ENCODE measurements at regions not wholly inside any gene's neighbourhood (a gene's known extent, or its start where the extent isn't known, plus 50 kb on each side); places are given as distances from the start of the nearest gene placed in this dataset.
"Not testable (repeated sequence)": the region's sequence is repeated elsewhere in the genome, so short reads cannot be mapped to it uniquely, and the experiment has no call there.

DNA sequence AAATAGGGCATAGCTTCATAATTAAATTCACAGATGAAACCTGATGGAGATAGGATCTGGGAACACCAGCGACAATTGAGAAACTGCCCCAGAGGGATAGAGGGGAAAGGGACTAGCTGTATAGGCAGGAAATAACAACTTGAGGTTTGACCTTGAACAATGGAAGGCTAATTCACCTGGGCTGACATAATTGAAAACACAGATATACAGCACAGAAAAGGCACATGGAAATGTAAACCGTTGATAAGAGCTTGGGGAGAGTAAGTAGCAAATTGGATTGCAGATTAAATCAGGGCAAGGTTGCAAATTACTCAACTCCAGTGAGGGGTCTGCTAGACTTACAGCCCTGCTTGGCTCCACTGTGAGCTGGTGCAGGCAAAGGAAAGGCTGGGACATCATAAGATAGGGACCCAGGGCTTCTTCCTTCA is 246.7 kb downstream of the DLEU7 start:
- no peak for DNase-seq (ENCODE audit: low read depth in 2 of 2)

GRCh38 chr13:50598338-50598737 is 245.2 kb downstream of the DLEU7 start:
- no peak for DNase-seq (ENCODE audit: low read depth in 2 of 2)

DNA sequence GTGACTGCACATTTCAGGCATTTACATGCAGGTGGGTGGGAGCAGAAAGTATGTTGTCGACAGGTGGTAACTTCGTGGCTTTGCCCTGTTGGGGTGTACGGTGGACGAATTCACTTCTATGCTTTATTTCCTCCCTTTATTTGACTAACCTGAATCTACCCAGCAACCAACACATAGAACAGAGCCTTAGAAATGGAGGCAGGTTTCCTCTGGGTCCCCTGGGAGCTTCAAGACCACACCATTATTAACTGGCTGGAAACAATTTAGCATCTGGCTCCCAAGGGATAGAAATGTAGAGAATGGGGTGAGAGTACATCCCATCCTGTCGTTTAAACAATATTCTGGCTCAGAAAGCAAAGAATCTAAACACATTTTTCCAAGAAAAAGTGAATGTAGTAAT is 244.4 kb downstream of the DLEU7 start:
- no peak for DNase-seq (ENCODE audit: low read depth in 2 of 2)

DNA sequence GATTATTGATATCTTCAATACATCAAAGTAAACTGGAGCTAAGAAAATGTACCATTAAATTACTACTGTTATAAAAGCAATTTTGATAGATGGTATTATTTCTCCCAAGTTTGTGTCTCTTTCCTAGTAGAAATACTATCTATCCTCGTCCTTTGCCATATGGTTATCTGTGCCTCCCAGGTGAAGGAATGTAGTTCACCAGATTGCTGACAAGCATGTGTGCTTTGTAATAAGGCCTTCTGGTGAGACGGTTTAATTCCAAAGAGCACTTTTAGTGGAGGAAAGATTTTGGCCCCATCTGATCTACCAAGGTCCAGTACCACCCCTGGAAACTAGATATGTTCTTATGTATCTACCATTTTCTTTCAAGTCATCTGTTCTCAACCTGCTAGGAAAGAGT is 243.6 kb downstream of the DLEU7 start:
- no peak for DNase-seq (ENCODE audit: low read depth in 2 of 2)

- no peak for DNase-seq (ENCODE audit: low read depth in 2 of 2)
Measured at GRCh38 chr13:50608370-50608769, 235.1 kb downstream of the DLEU7 start.

GRCh38 chr13:50609011-50609410 is 234.5 kb downstream of the DLEU7 start:
- DNase-seq (ENCODE audit: low read depth in 2 of 2), result no peak

DNA sequence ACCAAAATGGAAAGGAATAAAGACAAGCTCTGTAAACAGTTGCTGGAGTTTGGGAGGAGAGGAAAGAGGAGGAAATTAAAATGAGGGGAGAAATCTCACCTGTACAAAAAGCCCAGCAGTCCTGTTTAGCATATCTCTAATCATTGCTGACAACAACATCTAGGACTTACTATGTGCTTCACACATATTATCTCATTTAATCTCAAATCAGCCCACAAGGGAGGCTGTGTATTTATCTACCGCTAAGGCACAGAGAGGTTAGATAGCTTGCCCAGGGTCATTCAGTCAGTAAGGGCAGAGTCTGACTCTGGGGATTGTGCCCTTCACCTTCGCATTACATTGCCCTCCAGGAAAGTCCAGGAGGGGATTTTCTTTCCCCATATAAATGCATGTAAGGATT is 233.3 kb downstream of the DLEU7 start:
- no peak for DNase-seq (ENCODE audit: low read depth in 2 of 2)

DNA sequence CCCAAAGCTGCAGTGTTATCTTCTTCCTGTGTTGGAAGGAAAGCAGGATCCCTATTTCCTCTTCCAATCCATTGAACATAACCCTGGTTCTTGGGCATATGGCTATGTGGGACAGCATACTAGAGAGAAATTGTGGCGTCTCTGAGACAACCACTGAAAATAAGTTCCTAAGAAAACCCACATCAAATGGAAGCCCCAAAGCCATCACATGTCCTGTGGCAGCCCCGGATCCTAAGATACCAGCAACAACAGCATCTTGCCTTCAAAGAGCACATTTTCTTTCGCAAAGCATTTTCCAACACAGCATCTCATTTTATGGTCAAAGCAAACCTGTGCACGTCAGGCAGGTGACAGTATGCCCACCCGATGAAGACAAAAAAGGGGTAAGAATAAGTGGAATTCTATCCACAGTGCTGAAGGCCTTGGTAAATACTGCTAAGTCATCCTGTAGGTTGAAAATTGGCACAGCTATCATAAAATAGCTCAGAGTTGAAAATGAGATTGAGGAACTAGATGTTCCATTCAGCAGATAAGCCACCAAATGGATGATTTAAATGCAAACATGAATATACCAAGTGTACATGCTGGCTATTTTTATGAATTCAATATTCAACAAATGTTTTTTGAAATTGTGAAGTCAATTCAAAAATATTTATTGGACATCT is 232.2 kb downstream of the DLEU7 start:
- DNase-seq (ENCODE audit: low read depth in 2 of 2), result no peak

GRCh38 chr13:50612717-50613116 is 230.8 kb downstream of the DLEU7 start:
- no peak for DNase-seq (ENCODE audit: low read depth in 2 of 2)

DNA sequence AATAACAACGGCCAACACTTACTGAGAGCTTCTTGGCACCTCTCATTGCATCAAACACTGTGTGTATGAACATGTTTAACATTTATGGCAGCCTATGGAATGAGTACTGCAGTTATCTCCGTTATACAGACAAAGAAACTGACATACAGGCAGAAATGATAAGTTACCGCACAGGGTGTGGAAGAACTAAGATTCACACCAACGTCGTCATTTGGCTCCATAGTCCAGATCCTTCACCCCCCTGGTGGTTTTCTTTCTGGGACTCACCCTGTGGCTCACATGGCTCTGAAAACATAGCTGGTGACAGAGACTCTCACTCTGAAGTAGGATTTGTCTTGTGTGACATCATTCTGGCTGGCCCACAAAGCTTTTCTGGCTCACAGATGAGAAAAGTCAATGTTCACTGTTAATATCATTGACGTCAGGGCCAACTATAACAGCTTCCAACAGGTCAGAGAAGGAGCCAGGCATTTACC is 230.1 kb downstream of the DLEU7 start:
- DNase-seq (ENCODE audit: low read depth in 2 of 2), result no peak

GRCh38 chr13:50615234-50615633 is 228.3 kb downstream of the DLEU7 start:
- no peak for DNase-seq (ENCODE audit: low read depth in 2 of 2)

- DNase-seq (ENCODE audit: low read depth in 2 of 2), result no peak
Measured at GRCh38 chr13:50616101-50616500, 227.4 kb downstream of the DLEU7 start.

GRCh38 chr13:50617134-50617721 is 226.3 kb downstream of the DLEU7 start:
- peak; percentile 89 for DNase-seq (ENCODE audit: low read depth in 2 of 2)

DNA sequence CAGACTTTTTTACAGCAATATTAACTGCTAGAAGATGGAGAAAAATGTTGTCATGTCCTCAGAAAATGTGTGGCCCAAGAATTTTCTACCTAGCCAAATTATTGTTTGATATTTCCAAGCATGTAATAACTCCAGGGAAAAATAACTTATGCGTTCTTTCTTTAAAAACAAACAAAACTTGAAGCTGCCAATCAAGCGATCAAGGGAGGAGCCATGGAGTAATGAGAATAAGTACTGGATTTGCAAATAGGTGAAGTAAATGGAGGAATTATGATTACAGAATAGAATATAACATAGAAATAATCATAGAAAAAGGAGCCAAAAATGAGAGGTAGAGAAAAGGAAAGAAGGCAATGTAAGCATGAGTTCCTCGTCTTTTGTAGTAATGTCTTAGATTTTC is 225.3 kb downstream of the DLEU7 start:
- no peak for DNase-seq (ENCODE audit: low read depth in 2 of 2)

GRCh38 chr13:50626101-50626547 is 217.4 kb downstream of the DLEU7 start:
- DNase-seq (ENCODE audit: low read depth in 2 of 2), result peak; percentile 57 to 64

- no peak for DNase-seq (ENCODE audit: low read depth in 2 of 2)
Measured at GRCh38 chr13:50627111-50627510, 216.4 kb downstream of the DLEU7 start.

- not testable (repeated sequence) for DNase-seq (ENCODE audit: low read depth in 2 of 2)
Measured at GRCh38 chr13:50628512-50628911, 215.0 kb downstream of the DLEU7 start.

DNA sequence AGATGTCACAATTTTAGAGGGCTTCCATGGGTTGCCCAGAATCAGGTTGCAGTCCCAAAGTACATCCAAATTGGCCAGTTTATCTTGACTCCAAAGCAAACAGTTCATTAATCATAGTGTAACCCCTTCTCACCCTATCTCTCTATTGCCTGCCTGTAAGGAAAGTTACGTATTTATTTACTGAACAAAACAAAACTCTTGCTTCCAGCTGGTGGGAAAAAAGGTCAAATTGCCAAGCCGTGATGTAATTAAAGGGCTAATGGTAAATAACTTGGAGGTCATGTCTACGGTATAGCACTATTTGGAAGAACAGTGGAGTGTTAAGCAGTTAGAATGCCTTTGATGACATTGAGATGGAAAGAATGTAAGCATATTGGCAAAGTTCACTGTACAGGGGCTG is 214.0 kb downstream of the DLEU7 start:
- DNase-seq (ENCODE audit: low read depth in 2 of 2), result no peak

DNA sequence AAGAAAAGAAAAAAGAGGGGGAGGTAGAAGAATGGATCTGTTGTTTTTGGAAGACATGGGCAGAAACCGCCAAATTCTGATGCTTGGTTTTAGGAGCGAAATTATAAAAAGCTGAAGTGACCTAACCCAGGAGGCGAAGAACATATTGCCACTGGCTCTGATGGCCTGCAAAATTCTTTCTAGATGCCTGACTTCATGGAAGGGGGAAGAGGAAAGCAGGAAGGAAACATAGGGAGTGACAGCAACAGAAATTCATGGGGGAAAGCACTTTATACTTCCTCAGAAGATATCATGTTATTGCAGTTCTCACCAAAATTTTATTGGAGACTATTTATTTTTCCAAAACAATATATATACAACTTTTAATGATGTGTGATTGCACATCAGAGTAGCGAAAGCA is 213.5 kb downstream of the DLEU7 start:
- DNase-seq (ENCODE audit: low read depth in 2 of 2), result no peak

DNA sequence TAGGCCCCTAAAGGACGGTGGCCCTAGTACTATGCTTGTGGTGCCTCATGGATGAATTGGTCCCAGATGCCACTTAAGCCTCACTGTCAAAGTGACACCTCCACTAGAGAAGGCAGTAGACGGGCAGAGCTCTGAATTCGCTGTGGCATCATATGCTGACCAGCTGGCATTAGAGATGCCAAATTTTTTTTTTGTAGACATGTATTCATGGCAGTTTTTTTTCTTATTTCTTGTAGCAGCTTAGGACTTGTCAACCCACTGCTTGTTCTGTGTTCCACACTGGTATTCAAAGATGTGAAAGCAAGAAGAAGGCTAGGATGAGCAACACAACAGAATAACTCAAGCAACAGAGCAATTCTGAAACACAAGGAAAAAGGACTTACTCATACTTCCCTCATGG is 212.5 kb downstream of the DLEU7 start:
- no peak for DNase-seq (ENCODE audit: low read depth in 2 of 2)

DNA sequence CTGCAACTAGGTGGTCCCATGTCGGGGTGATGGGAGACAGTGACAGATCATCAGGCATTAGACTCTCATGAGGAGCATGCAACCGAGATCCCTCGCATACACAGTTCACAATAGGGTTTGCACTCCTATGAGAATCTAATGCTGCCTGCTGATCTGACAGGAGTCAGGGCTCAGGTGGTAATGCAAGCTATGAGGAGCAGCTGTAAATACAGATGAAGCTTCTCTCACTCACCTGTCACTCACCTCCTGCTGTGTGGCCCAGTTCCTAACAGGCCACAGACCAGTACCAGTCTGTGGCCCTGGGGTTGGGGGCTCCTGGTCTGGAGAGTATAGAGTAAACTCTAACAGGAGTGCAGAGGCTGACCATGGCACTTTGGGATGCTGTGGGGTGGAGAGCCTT is 209.2 kb downstream of the DLEU7 start:
- DNase-seq (ENCODE audit: low read depth in 2 of 2), result no peak

- no peak for DNase-seq (ENCODE audit: low read depth in 2 of 2)
Measured at GRCh38 chr13:50635504-50635903, 208.0 kb downstream of the DLEU7 start.

DNA sequence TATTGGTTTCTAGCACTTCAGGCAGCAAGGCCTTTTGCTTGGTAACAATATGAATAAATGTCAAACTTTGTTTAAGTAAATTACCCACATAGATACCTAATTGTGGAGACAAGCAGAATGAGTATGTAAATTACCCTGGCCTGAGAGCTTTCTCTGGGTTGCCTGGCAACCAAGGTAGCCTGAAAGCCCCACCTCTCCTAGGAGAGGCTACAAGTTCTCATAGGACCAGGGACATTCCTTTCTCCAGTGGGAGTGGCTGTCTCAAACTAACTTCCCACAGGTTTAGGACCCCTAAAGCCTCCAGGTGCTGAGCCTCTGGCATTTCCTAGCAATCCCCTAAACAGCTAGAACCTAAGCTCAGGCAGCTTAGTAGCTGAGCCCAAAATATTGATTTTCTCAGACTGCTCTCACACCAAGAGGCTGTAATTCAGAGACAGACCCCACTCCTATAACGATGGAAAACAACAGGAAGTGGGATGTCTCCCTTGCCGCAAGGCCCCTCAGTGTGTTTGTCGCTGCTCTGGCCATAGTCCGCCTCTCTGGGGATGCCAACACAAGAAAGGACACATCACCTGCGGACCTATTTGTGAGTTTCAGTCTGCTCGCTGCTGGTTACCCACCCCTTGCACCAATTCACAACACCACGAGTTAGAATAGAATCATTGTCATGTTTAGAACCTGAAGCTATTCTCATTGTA is 207.3 kb downstream of the DLEU7 start:
- no peak for DNase-seq (ENCODE audit: low read depth in 2 of 2)

Measured in fibroblast of skin of left quadriceps (primary cell).